HFF-Myc (cell line): ENCODE measurements at regions not wholly inside any gene's neighbourhood (a gene's known extent, or its start where the extent isn't known, plus 50 kb on each side); places are given as distances from the start of the nearest gene placed in this dataset.

ENCODE experiments used
- DNase-seq: peaks from one replicate; pipeline ENCODE4 v3.0.0-alpha.2; 2011; ENCODE audit warnings: low read depth; ENCODE audit errors: extremely low read depth
- H3K4me3 ChIP-seq: replicated peaks from 2 replicates; pipeline ENCODE4 v1.5.1; 2011; ENCODE audit warnings: low read depth, mild to moderate bottlenecking, control low read depth, low read length
- CTCF ChIP-seq: IDR thresholded peaks from 2 replicates; pipeline ENCODE4 v1.5.1; 2012; ENCODE audit warnings: mild to moderate bottlenecking, low read depth, low read length, control low read depth; ENCODE audit errors: missing control alignments

- H3K4me3 ChIP-seq = no peak overlapping the region
- no peak for DNase-seq
- no peak for TF ChIP-seq CTCF
These were observed 946.3 kb upstream of the INTU start for GRCh38 chr4:126686491-126686890.

- no peak for TF ChIP-seq CTCF
- no peak overlapping the region for H3K4me3 ChIP-seq
- no peak for DNase-seq
These were observed 945.0 kb upstream of the INTU start for GRCh38 chr4:126687655-126688358.

GRCh38 chr4:126691797-126692196 lies 941.0 kb upstream of the INTU start:
- TF ChIP-seq CTCF = no peak
- no peak for DNase-seq
- H3K4me3 ChIP-seq = no peak overlapping the region

GRCh38 chr4:126697748-126698147 lies 935.0 kb upstream of the INTU start:
- no peak overlapping the region for H3K4me3 ChIP-seq
- no peak for TF ChIP-seq CTCF
- DNase-seq = peak; percentile 26

GRCh38 chr4:126698224-126698623 lies 934.5 kb upstream of the INTU start:
- no peak for DNase-seq
- no peak for TF ChIP-seq CTCF
- H3K4me3 ChIP-seq = no peak overlapping the region

- no peak for TF ChIP-seq CTCF
- no peak overlapping the region for H3K4me3 ChIP-seq
- DNase-seq = no peak
These were observed 931.0 kb upstream of the INTU start for GRCh38 chr4:126701756-126702155.

GRCh38 chr4:126702747-126703146 lies 930.0 kb upstream of the INTU start:
- no peak overlapping the region for H3K4me3 ChIP-seq
- no peak for TF ChIP-seq CTCF
- no peak for DNase-seq
